ENCODE measurements at regions not wholly inside any gene's neighbourhood (a gene's known extent, or its start where the extent isn't known, plus 50 kb on each side); places are given as distances from the start of the nearest gene placed in this dataset.

DNA sequence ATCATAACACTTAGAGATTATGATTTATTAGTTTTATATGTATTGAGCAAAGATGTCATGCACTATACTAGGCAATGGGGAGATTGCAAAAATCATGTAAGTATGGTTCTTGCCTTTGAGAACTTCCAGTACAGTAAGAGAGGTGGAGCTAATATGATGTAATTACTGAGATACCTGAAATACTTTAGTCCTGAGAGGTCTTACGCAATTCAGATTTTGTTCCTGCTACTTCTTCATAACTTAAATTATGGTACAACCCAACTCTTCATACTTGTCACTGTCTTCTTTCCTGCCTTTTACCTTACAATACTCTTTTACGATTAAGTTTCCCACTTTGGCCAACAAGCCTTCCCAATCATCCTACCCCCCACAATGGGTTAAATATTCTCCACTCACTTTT is 564.2 kb upstream of the PITX2 start:
- no peak for FAIRE-seq

- FAIRE-seq = no peak
These were observed 575.6 kb upstream of the PITX2 start for GRCh38 chr4:111198446-111198845.

- no peak for FAIRE-seq
These were observed 581.9 kb upstream of the PITX2 start for GRCh38 chr4:111204797-111205196.

- FAIRE-seq = no peak
These were observed 586.1 kb upstream of the PITX2 start for GRCh38 chr4:111208970-111209369.

DNA sequence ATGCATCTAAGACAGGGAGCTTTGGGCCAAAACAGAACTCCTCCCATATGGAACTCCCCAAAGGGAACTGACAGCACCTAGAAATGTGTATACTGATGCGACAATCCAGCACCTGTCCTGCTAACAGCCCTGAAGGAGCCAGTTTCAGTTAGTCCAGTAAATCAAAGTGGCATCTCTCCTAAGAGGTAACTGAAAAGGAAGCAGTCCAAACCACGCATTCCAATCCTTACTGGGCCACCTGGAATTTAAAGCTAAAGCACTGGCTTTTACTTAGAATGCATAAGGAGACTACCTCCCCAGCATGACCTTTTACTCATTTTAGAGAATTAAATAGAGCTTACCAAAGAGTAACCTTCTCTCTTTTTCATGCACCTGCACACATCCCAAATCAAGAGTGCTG is 586.8 kb upstream of the PITX2 start:
- FAIRE-seq = no peak

- FAIRE-seq = no peak
These were observed 587.7 kb upstream of the PITX2 start for GRCh38 chr4:111210595-111210994.

DNA sequence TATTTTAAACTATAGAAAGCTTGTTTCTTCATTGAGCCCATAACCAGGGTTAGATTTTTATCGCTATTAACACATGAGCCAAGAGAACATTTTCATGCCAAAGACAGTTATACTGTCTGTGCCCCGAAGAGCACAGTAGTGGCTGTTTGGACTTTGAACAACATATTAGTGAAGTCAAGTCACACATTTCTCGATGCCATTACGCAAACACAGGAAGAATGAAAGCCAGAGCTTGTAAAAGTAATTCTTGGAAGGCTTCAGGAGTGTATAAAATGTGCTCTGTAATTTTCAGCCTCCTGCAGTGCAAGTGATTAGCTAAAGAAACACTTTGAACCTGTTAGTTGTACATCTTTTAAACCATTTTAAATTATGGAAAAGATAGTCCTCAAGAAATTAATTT is 590.7 kb upstream of the PITX2 start:
- FAIRE-seq = no peak

DNA sequence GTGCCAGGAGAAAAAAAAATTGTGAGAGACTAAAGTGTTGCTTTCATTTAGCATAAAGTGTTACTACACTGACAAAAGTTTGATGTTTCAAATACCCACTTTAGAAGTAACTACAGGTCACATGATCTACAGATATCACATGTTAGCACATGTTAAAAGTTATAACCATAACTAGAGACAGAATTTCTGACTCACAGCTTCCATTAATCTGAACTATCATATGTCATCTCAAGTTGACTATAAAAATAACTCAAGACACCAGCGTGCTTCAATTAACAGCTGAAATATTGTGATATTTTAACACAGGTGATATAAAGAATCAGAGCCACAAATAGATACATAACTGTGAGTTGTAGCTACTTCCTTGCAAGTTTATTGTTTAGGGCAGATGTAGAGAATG is 591.5 kb upstream of the PITX2 start:
- FAIRE-seq = no peak

DNA sequence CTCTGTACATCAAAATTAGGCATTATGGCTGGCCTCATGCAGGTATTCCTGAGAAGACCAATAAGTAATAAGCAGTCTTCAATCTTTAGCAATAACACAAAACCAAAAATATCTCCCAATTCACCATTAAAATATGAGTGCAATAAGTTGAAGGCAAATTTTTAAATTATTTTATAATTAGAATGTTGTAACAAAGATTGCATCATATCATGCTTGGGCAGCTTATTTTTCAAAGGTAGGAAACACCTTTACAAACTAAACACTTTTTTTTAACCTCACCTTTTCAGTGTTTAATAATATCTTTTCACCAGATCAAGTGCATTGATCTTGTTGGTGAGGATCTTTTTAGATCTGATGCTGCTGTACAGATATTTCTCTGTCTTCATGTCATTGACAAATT is 592.9 kb upstream of the PITX2 start:
- FAIRE-seq = no peak

DNA sequence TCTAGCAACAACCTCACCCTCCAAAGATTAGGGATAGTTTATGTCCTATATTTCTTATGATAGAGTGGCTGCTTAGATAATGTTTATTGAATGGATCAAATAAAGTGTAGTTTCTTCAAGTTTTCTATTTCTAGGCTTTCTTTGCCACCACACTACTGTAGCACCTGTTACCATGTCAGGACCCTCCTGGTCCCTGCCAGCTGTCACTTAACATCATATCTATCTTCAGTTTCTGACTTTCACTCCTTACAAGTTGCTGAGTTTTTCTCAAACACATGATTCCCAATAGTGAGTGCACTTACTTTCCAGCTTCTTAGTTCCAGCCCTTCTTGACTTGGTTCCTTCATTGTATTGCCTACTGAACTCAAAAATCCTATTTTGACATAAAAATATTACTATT is 593.9 kb upstream of the PITX2 start:
- FAIRE-seq = no peak

DNA sequence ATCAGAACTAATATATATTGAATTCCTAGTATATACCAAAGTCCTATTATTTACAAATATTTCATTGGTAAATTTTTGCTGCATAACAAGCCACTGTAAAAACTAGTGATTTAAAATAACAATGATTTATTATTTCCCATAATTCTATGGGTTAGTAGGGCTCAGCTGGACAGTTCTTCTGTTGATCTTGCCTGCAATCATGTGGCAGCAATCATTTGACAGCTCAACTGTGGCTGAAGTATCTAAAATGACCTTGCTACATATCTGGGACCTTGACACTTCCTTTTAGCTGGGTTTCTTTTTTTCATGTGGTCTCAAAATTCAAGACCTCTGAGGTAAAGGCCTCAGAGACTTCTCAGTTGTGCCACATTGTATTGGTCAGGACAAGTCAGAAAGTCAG is 598.5 kb upstream of the PITX2 start:
- no peak for FAIRE-seq

- FAIRE-seq = no peak
These were observed 605.5 kb upstream of the PITX2 start for GRCh38 chr4:111228396-111228795.

GRCh38 chr4:111228874-111229273 is 606.0 kb upstream of the PITX2 start:
- no peak for FAIRE-seq

GRCh38 chr4:111230265-111230664 is 607.4 kb upstream of the PITX2 start:
- FAIRE-seq = no peak

- FAIRE-seq = no peak
These were observed 608.4 kb upstream of the PITX2 start for GRCh38 chr4:111231281-111231680.

DNA sequence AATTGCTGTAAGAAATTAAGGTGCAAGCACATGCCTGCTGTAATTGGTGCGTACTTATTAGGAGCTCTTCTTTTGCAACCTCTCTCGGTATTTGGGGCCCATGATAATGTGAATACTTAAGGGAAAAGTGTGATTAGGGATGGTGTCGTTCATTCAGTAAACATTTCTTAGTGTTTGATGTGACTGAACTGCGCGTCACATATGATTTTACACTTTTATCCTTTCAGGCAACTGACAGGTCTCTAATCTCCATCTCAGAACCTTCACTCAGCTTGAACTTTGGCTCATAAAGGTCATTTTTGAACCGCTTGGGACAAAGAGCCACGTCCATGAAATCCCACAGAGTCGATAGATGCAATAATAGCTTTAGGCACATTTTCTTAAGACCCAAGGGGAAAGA is 612.1 kb upstream of the PITX2 start:
- no peak for FAIRE-seq

DNA sequence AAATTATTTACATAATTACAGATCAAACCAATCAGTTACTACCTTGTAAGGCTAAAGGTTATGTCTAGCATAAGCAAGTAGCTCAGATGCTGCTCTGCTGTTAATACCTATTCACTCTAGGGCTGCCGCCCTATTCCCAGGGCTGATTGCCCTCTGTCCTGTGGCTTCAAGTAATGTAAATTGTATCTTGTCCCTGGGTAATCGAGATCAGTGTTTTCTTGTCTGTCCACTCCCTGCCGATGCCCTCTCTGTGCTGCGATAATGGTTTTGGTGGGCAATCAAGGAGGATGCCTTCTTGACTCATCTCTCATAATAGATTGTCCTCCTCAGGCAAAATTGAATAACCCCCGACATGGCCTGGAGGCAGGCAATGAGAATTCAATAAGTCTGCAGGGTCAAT is 641.0 kb upstream of the PITX2 start:
- no peak for FAIRE-seq

GRCh38 chr4:111266937-111267336 is 644.1 kb upstream of the PITX2 start:
- no peak for FAIRE-seq

- no peak for FAIRE-seq
These were observed 644.9 kb upstream of the PITX2 start for GRCh38 chr4:111267786-111268185.

DNA sequence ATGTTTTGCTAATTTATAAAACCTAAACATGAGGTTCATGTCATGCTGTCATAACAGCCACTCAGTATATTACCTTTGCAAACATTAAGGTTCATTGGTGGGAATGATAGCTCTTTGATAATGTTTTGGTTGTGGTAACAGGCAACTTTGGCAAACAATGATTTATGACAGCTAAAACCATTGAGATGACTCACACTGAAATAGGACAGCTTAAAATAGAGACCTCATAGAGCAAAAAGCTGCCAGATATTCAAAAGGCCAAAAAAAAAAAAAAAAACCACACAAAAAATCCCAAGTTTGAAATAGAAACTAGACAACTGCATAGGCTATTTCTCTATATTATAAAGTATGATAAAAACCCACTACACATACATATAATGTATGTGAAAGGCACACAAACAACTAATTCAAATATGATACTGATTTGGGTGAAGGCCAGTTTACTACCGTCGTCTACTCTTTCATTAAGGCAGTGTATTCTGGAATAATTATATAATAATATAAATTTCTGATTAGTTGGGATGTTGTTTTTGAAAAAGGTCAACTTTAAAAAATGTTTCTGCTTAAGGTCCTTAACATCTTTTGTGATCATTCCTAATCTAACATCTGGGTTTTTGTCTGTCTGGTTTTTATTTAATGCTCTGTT is 646.0 kb upstream of the PITX2 start:
- no peak for FAIRE-seq

GRCh38 chr4:111269439-111269838 is 646.6 kb upstream of the PITX2 start:
- FAIRE-seq = no peak

DNA sequence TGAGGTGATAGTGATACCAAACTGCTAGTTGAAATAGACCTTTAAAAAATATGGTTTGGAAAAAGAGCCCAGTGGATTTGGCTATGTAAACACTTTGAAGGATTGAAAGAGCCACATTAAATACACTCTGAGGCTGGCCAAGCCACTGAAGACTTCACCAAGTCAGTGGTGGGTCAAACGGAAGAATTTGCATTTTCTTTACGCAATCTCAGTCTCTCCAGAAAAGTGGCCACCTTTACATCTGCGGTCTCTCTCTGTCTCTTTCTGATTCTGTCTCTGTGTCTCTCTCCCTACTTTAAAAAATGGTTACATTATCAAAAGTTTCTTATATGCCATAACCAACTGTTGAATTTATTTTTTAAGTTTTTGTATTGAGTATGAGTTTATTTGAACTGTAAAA is 651.2 kb upstream of the PITX2 start:
- no peak for FAIRE-seq

GRCh38 chr4:111274486-111274885 is 651.6 kb upstream of the PITX2 start:
- FAIRE-seq = no peak

- FAIRE-seq = no peak
These were observed 658.3 kb upstream of the PITX2 start for GRCh38 chr4:111281219-111281618.

- no peak for FAIRE-seq
These were observed 659.2 kb upstream of the PITX2 start for GRCh38 chr4:111282035-111282434.

Data from TTC549 (cell line).